ENCODE measurements at regions not wholly inside any gene's neighbourhood (a gene's known extent, or its start where the extent isn't known, plus 50 kb on each side); places are given as distances from the start of the nearest gene placed in this dataset.
"Not testable (repeated sequence)": the region's sequence is repeated elsewhere in the genome, so short reads cannot be mapped to it uniquely, and the experiment has no call there.

DNA sequence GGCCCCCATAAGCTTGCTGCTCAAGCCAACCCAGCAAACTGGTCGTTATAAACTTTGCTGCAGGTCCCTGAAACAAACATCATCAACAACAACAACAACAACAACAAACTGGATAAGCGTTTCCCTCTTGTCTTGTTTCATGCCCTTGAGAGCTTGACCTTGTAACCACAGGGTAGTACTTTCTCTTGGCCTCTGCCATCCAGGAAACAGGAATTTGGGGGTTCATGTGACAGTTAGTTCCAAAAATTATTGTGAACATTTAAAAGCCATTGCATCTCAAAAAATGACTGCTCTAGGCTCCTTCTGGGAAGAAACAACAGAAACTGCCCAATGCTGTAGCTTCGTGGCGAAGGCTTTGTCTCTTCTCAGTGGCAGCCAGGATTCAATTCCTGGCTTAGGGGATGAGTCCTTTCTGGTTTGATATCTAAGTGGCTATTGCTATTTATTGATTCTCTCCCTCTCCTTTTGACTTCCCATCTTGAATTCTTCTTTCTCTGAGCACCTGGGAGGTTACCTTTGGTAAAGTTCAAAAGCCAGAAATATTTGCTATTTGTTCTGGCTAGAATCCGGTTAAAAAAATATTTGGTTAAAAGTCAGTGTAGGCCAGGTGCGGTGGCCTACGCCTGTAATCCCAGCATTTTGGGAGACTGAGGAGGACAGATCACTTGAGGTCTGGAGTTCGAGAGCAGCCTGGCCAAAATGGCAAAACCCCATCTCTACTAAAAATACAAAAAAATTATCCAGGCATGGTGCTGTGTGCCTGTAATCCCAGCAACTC lies 52.0 kb upstream of the CPM start:
- Mint-ChIP-seq H3K27me3 (ENCODE audit: low read depth, unreplicated experiment) (peaks cover 3% of the 10 kb centered on the region), H3K27ac (ENCODE audit: unreplicated experiment) (no peak overlapping the region), H3K9me3 (ENCODE audit: unreplicated experiment) (peaks cover 14% of the 10 kb centered on the region), H3K36me3 (ENCODE audit: low read depth, unreplicated experiment) (peaks cover 2% of the 10 kb centered on the region), H3K4me1 (ENCODE audit: low read depth, unreplicated experiment) (no peaks in the 10 kb centered on the region), H3K4me3 (ENCODE audit: unreplicated experiment) (no peak overlapping the region)
- FAIRE-seq (no peak), DNase-seq (ENCODE audit: low read depth) (no peak)
- TF ChIP-seq EZH2 (IDR thresholded peaks at IDR 0.05; ENCODE audit: insufficient read depth, low read length) = no peak
- TF ChIP-seq, protein P1, sequence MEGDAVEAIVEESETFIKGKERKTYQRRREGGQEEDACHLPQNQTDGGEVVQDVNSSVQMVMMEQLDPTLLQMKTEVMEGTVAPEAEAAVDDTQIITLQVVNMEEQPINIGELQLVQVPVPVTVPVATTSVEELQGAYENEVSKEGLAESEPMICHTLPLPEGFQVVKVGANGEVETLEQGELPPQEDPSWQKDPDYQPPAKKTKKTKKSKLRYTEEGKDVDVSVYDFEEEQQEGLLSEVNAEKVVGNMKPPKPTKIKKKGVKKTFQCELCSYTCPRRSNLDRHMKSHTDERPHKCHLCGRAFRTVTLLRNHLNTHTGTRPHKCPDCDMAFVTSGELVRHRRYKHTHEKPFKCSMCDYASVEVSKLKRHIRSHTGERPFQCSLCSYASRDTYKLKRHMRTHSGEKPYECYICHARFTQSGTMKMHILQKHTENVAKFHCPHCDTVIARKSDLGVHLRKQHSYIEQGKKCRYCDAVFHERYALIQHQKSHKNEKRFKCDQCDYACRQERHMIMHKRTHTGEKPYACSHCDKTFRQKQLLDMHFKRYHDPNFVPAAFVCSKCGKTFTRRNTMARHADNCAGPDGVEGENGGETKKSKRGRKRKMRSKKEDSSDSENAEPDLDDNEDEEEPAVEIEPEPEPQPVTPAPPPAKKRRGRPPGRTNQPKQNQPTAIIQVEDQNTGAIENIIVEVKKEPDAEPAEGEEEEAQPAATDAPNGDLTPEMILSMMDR (IDR thresholded peaks at IDR 0.05; ENCODE audit: insufficient read depth, low read depth, low read length) = no peak
- Histone ChIP-seq H2AFZ (ENCODE audit: low read depth, low read length) (no peak overlapping the region), H3K27ac (ENCODE audit: low read depth, low read length) (no peak overlapping the region), H3K9ac (ENCODE audit: low read length) (no peak overlapping the region), H3K79me2 (ENCODE audit: insufficient read depth, low read length) (no peaks in the 10 kb centered on the region), H3K36me3 (ENCODE audit: insufficient read depth, low read length) (no peaks in the 10 kb centered on the region), H3K4me3 (ENCODE audit: insufficient read depth, low read depth, low read length) (no peak overlapping the region), H3K9me3 (ENCODE audit: insufficient read depth, low read depth, low read length) (peaks cover 5% of the 10 kb centered on the region), H3K4me1 (ENCODE audit: insufficient read depth, low read length) (no peaks in the 10 kb centered on the region), H3K27me3 (ENCODE audit: insufficient read depth, low read length) (no peaks in the 10 kb centered on the region), H3K4me2 (ENCODE audit: low read length) (no peak overlapping the region), H4K20me1 (ENCODE audit: insufficient read depth, low read length) (no peaks in the 10 kb centered on the region)

DNA sequence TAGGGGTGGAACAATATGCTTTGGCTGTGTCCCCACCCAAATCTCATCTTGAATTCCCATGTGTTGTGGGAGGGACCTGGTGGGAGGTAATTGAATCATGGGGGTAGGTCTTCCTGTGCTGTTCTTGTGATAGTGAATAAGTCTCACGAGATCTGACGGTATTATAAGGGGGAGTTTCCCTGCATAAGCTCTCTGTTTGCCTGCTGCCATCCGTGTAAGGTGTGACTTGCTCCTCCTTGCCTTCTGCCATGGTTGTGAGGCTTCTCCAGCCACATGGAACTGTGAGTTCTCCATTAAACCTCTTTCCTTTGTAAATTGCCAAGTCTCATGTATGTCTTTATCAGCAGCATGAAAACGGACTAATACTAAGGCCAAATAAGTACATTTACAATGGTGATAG lies 64.6 kb upstream of the CPM start:
- H3K27ac ChIP-seq (ENCODE audit: low read depth, low read length); H4K20me1 ChIP-seq (ENCODE audit: insufficient read depth, low read length); FAIRE-seq; H3K4me2 ChIP-seq (ENCODE audit: low read length); H3K36me3 ChIP-seq (ENCODE audit: insufficient read depth, low read length); H3K27me3 Mint-ChIP-seq (ENCODE audit: low read depth, unreplicated experiment); H3K9me3 Mint-ChIP-seq (ENCODE audit: unreplicated experiment); H3K79me2 ChIP-seq (ENCODE audit: insufficient read depth, low read length); H3K4me1 ChIP-seq (ENCODE audit: insufficient read depth, low read length); H3K36me3 Mint-ChIP-seq (ENCODE audit: low read depth, unreplicated experiment); H3K27ac Mint-ChIP-seq (ENCODE audit: unreplicated experiment); H3K4me3 Mint-ChIP-seq (ENCODE audit: unreplicated experiment); H3K9me3 ChIP-seq (ENCODE audit: insufficient read depth, low read depth, low read length); DNase-seq (ENCODE audit: low read depth); H3K4me3 ChIP-seq (ENCODE audit: insufficient read depth, low read depth, low read length); H3K9ac ChIP-seq (ENCODE audit: low read length); H2AFZ ChIP-seq (ENCODE audit: low read depth, low read length); H3K27me3 ChIP-seq (ENCODE audit: insufficient read depth, low read length): not testable (repeated sequence)
- H3K4me1 Mint-ChIP-seq (ENCODE audit: low read depth, unreplicated experiment) = peaks cover 14% of the 10 kb centered on the region

DNA sequence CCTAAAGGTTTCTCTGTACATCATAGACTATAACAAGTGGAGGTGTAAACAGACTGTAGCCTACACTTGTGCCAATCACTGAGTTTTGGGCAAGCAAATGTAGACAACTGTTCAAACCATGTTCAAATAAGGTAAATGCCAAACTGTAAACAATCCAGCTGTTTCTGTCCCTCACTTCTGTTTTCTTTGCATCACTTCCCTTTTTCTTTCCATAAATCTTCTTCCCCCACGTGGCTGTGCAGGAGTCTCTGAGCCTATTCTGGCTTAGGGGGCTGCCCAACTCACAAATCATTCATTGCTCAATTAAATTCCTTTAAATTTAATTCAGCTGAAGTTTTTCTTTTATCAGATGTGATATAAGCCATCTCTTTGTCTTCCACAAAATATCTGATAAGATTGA lies 65.1 kb upstream of the CPM start:
- Mint-ChIP-seq H3K4me1 (ENCODE audit: low read depth, unreplicated experiment) (peaks cover 15% of the 10 kb centered on the region), H3K27me3 (ENCODE audit: low read depth, unreplicated experiment) (no peaks in the 10 kb centered on the region), H3K27ac (ENCODE audit: unreplicated experiment) (no peak overlapping the region), H3K4me3 (ENCODE audit: unreplicated experiment) (no peak overlapping the region), H3K9me3 (ENCODE audit: unreplicated experiment) (peaks cover 9% of the 10 kb centered on the region), H3K36me3 (ENCODE audit: low read depth, unreplicated experiment) (no peaks in the 10 kb centered on the region)
- TF ChIP-seq EZH2 (IDR thresholded peaks at IDR 0.05; ENCODE audit: insufficient read depth, low read length) = no peak
- TF ChIP-seq, protein P1 (IDR thresholded peaks at IDR 0.05; ENCODE audit: insufficient read depth, low read depth, low read length) = no peak
- H3K4me3 ChIP-seq (ENCODE audit: insufficient read depth, low read depth, low read length) = no peak overlapping the region
- peaks cover 10% of the 10 kb centered on the region for H3K4me1 ChIP-seq (ENCODE audit: insufficient read depth, low read length)
- no peaks in the 10 kb centered on the region for H3K36me3 ChIP-seq (ENCODE audit: insufficient read depth, low read length)
- DNase-seq (ENCODE audit: low read depth) (no peak), FAIRE-seq (no peak)
- H3K4me2 ChIP-seq (ENCODE audit: low read length) = no peak overlapping the region
- H3K9ac ChIP-seq (ENCODE audit: low read length) = no peak overlapping the region
- no peaks in the 10 kb centered on the region for H3K79me2 ChIP-seq (ENCODE audit: insufficient read depth, low read length)
- no peaks in the 10 kb centered on the region for H4K20me1 ChIP-seq (ENCODE audit: insufficient read depth, low read length)
- no peak overlapping the region for H3K27ac ChIP-seq (ENCODE audit: low read depth, low read length)
- no peaks in the 10 kb centered on the region for H3K27me3 ChIP-seq (ENCODE audit: insufficient read depth, low read length)
- no peaks in the 10 kb centered on the region for H3K9me3 ChIP-seq (ENCODE audit: insufficient read depth, low read depth, low read length)
- H2AFZ ChIP-seq (ENCODE audit: low read depth, low read length) = no peak overlapping the region
